ENCODE measurements at regions not wholly inside any gene's neighbourhood (a gene's known extent, or its start where the extent isn't known, plus 50 kb on each side); places are given as distances from the start of the nearest gene placed in this dataset.

DNA sequence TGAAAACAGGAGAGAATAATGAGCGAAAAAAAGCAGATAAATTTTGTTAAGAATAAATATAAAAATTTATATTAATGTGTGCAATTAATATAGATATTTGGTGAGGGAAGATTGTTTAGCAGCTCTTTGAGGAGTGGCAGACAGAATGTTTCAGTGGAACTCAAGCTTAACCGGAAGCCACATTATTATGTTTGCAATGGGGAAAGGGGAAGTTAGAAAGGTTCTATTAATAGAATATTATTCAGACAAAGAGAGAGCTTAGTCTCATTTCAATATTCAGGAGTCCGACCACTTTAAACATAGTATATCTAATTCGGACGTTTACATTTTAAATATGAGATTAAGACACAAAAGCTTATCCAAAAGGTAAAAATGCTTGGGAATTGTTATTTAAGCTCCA lies 81.6 kb upstream of the KHDRBS2 start:
- TF ChIP-seq, protein P1, sequence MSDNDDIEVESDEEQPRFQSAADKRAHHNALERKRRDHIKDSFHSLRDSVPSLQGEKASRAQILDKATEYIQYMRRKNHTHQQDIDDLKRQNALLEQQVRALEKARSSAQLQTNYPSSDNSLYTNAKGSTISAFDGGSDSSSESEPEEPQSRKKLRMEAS (IDR thresholded peaks at IDR 0.05), result no peak
- TF ChIP-seq TCF12 (IDR thresholded peaks at IDR 0.05; ENCODE audit: low read depth) (no peak), EP300 (IDR thresholded peaks at IDR 0.05; ENCODE audit: borderline replicate concordance) (no peak), NFIC (IDR thresholded peaks at IDR 0.05) (no peak), TAF1 (IDR thresholded peaks at IDR 0.05; ENCODE audit: low read depth) (no peak), REST (IDR thresholded peaks at IDR 0.05; ENCODE audit: low read depth) (no peak), FOXM1 (IDR thresholded peaks at IDR 0.05; ENCODE audit: borderline replicate concordance, low read depth) (no peak), YY1 (IDR thresholded peaks at IDR 0.05; ENCODE audit: low read depth) (no peak), CEBPB (IDR thresholded peaks at IDR 0.05) (no peak), CREB1 (IDR thresholded peaks at IDR 0.05; ENCODE audit: low read depth) (no peak)
- TF ChIP-seq, protein P2, sequence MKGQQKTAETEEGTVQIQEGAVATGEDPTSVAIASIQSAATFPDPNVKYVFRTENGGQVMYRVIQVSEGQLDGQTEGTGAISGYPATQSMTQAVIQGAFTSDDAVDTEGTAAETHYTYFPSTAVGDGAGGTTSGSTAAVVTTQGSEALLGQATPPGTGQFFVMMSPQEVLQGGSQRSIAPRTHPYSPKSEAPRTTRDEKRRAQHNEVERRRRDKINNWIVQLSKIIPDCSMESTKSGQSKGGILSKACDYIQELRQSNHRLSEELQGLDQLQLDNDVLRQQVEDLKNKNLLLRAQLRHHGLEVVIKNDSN (IDR thresholded peaks at IDR 0.05), result no peak
